GM12873 (cell line): ENCODE measurements at regions not wholly inside any gene's neighbourhood (a gene's known extent, or its start where the extent isn't known, plus 50 kb on each side); places are given as distances from the start of the nearest gene placed in this dataset.

Experiments
- TF ChIP-seq, protein P1 (sequence below): IDR thresholded peaks from 2 replicates; pipeline ENCODE4 v1.5.1; 2012; ENCODE audit warnings: low read depth, mild to moderate bottlenecking, moderate library complexity, low read length, control low read depth; ENCODE audit not compliant: insufficient read depth; ENCODE audit errors: missing control alignments

DNA sequence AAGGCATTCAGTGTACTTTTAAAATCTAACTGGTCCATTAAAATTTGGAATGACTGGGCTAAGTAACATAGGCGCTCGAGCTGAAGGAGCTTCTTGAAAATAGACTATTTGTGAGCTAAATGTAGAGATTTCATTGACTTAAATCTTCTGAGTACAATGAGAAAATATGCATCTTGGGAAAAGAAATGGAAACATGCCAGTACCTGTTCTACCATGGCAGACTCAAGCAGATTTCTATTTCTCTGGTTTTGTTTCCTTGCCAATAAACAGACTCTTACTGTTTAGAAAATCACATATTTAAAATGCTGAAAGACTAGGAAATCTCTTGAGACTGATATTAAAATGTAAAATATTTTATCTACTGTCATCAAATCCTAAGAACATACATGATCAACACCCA, 678.1 kb downstream of the FAT4 start:
- TF ChIP-seq, protein P1, sequence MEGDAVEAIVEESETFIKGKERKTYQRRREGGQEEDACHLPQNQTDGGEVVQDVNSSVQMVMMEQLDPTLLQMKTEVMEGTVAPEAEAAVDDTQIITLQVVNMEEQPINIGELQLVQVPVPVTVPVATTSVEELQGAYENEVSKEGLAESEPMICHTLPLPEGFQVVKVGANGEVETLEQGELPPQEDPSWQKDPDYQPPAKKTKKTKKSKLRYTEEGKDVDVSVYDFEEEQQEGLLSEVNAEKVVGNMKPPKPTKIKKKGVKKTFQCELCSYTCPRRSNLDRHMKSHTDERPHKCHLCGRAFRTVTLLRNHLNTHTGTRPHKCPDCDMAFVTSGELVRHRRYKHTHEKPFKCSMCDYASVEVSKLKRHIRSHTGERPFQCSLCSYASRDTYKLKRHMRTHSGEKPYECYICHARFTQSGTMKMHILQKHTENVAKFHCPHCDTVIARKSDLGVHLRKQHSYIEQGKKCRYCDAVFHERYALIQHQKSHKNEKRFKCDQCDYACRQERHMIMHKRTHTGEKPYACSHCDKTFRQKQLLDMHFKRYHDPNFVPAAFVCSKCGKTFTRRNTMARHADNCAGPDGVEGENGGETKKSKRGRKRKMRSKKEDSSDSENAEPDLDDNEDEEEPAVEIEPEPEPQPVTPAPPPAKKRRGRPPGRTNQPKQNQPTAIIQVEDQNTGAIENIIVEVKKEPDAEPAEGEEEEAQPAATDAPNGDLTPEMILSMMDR: no peak

GRCh38 chr4:125994024-125994423, 679.3 kb downstream of the FAT4 start:
- TF ChIP-seq, protein P1: no peak

GRCh38 chr4:125994430-125994829, 679.7 kb downstream of the FAT4 start:
- TF ChIP-seq, protein P1: no peak

DNA sequence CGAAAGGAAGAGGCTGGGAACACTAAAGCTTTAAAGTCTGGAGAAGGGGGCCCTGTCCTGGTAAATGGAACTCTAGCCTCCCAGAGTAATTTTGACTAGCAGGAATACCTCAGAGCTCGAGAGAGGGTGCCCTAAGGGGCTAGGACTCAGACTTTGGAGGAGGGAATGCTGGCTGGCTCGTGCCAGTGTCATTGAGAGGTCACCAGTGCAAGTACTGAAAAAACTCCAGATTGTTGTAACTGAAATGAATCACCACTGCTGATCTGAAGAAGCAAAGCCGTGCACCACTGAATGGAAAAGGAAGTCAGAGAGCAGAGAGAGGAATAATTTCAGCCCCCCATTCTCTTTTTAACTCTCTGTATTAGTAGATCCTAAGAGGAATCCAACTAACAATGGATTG, 690.2 kb downstream of the FAT4 start:
- TF ChIP-seq, protein P1: no peak

GRCh38 chr4:126007142-126007541, 692.4 kb downstream of the FAT4 start:
- TF ChIP-seq, protein P1: no peak

GRCh38 chr4:126012691-126013290, 698.0 kb downstream of the FAT4 start:
- TF ChIP-seq, protein P1: no peak

DNA sequence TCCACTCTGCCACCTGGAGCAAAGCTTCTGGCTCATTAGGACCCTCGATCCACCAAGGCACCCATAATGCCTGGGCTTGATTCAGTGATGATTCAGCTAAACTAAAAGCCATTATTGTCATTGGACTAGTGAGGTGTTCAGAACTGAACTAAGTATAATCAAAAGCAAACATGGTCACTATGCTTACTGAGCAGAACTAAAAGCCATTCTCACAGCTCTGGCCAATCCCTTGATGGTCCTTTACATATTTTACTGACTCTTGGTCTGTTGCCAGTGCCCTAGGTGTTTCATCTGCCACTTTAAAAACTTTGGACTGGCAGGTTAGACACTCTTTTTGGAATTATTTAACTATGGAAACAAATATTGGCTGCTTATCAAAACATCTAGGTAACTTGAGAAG, 703.5 kb downstream of the FAT4 start:
- TF ChIP-seq, protein P1: no peak

- TF ChIP-seq, protein P1: no peak
These were observed 709.1 kb downstream of the FAT4 start for GRCh38 chr4:126023896-126024295.
